HEK293T (cell line): ENCODE measurements at regions not wholly inside any gene's neighbourhood (a gene's known extent, or its start where the extent isn't known, plus 50 kb on each side); places are given as distances from the start of the nearest gene placed in this dataset.

Experiments
- BHLHE40 ChIP-seq: fragments of 450-650 bp; IDR thresholded peaks from 2 replicates; pipeline ENCODE4 v1.6.1; 2016; ENCODE audit warnings: mild to moderate bottlenecking, moderate library complexity, borderline replicate concordance
- ELF4 ChIP-seq: fragments of 450-650 bp; IDR thresholded peaks from 2 replicates; pipeline ENCODE4 v1.6.1; 2017; ENCODE audit warnings: antibody characterized with exemption
- FOXM1 ChIP-seq: fragments of 450-650 bp; IDR thresholded peaks from 2 replicates; pipeline ENCODE4 v1.6.1; 2017; ENCODE audit warnings: mild to moderate bottlenecking, borderline replicate concordance
- HDGF ChIP-seq: fragments of 450-650 bp; IDR thresholded peaks from 2 replicates; pipeline ENCODE4 v1.6.1; 2017; ENCODE audit warnings: antibody characterized with exemption, borderline replicate concordance
- NFRKB ChIP-seq: fragments of 450-650 bp; IDR thresholded peaks from 2 replicates; pipeline ENCODE4 v1.6.1; 2016; ENCODE audit warnings: mild to moderate bottlenecking, moderate library complexity
- SP1 ChIP-seq: fragments of 450-650 bp; IDR thresholded peaks from 2 replicates; pipeline ENCODE4 v1.6.1; 2017
- SUZ12 ChIP-seq: fragments of 450-650 bp; IDR thresholded peaks from 2 replicates; pipeline ENCODE4 v1.6.1; 2016; ENCODE audit warnings: mild to moderate bottlenecking

- TF ChIP-seq SP1 (no peak), HDGF (no peak), SUZ12 (no peak), BHLHE40 (no peak), FOXM1 (no peak), ELF4 (no peak), NFRKB (no peak)
Observed at GRCh38 chr16:8115814-8116213, 474.5 kb downstream of the TMEM114 start.
